ACC112 (cell line): ENCODE measurements at regions not wholly inside any gene's neighbourhood (a gene's known extent, or its start where the extent isn't known, plus 50 kb on each side); places are given as distances from the start of the nearest gene placed in this dataset.

Experiments
- H2AFZ ChIP-seq: fragments of 200-600 bp; sonication (generic); one replicate; pipeline ENCODE4 v1.6.0; 2017; ENCODE audit warnings: antibody characterized with exemption, low read length; ENCODE audit not compliant: unreplicated experiment
- H3K27ac ChIP-seq: fragments of 200-600 bp; sonication (generic); 2 replicates; pipeline ENCODE4 v1.5.1; 2014; ENCODE audit warnings: low read depth, mild to moderate bottlenecking, antibody characterized with exemption, low read length, moderate library complexity
- H3K27me3 ChIP-seq: fragments of 200-600 bp; sonication (generic); 2 replicates; pipeline ENCODE4 v1.6.1; 2014; ENCODE audit warnings: mild to moderate bottlenecking, antibody characterized with exemption, low read length, moderate library complexity, mixed read lengths; ENCODE audit not compliant: insufficient read depth
- H3K36me3 ChIP-seq: fragments of 200-600 bp; sonication (generic); 2 replicates; pipeline ENCODE4 v1.6.1; 2016; ENCODE audit warnings: mild to moderate bottlenecking, antibody characterized with exemption, low read length, moderate library complexity, mixed read lengths; ENCODE audit not compliant: insufficient read depth
- H3K4me1 ChIP-seq: fragments of 200-600 bp; sonication (generic); one replicate; pipeline ENCODE4 v1.6.1; 2016; ENCODE audit warnings: low read length, mixed read lengths; ENCODE audit not compliant: insufficient read depth, unreplicated experiment, control insufficient read depth
- H3K4me3 ChIP-seq: fragments of 200-600 bp; sonication (generic); 2 replicates; pipeline ENCODE4 v1.5.1; 2014; ENCODE audit warnings: mild to moderate bottlenecking, low read depth, low read length
- H3K79me2 ChIP-seq: fragments of 200-600 bp; sonication (generic); one replicate; pipeline ENCODE4 v1.6.0; 2016; ENCODE audit warnings: low read length; ENCODE audit not compliant: control insufficient read depth, unreplicated experiment, insufficient read depth

- Histone ChIP-seq H2AFZ (no peak overlapping the region), H3K4me1 (no peaks in the 10 kb centered on the region), H3K27me3 (no peaks in the 10 kb centered on the region), H3K27ac (no peak overlapping the region), H3K36me3 (no peaks in the 10 kb centered on the region), H3K4me3 (no peak overlapping the region), H3K79me2 (no peaks in the 10 kb centered on the region)
These were observed 421.8 kb downstream of the HNRNPD start for GRCh38 chr4:81951891-81952455.

- no peaks in the 10 kb centered on the region for H3K36me3 ChIP-seq
- H3K4me1 ChIP-seq = no peaks in the 10 kb centered on the region
- no peaks in the 10 kb centered on the region for H3K27me3 ChIP-seq
- no peak overlapping the region for H2AFZ ChIP-seq
- no peaks in the 10 kb centered on the region for H3K79me2 ChIP-seq
- H3K4me3 ChIP-seq = no peak overlapping the region
- no peak overlapping the region for H3K27ac ChIP-seq
These were observed 426.8 kb downstream of the HNRNPD start for GRCh38 chr4:81946996-81947395.

GRCh38 chr4:81930506-81931238 is 443.1 kb downstream of the HNRNPD start:
- H3K27me3 ChIP-seq = no peaks in the 10 kb centered on the region
- H3K36me3 ChIP-seq = no peaks in the 10 kb centered on the region
- no peaks in the 10 kb centered on the region for H3K4me1 ChIP-seq
- H3K79me2 ChIP-seq = no peaks in the 10 kb centered on the region
- H3K4me3 ChIP-seq = no peak overlapping the region
- H2AFZ ChIP-seq = no peak overlapping the region
- H3K27ac ChIP-seq = no peak overlapping the region

- Histone ChIP-seq H3K36me3 (no peaks in the 10 kb centered on the region), H3K4me3 (no peak overlapping the region), H3K27me3 (0 out of 2 replicates have a peak, but pooled peaks cover 10% of the 10 kb centered on the region), H3K27ac (no peak overlapping the region), H2AFZ (no peak overlapping the region), H3K79me2 (no peaks in the 10 kb centered on the region), H3K4me1 (no peaks in the 10 kb centered on the region)
These were observed 450.7 kb downstream of the HNRNPD start for GRCh38 chr4:81923140-81923539.

- Histone ChIP-seq H3K36me3 (no peaks in the 10 kb centered on the region), H2AFZ (no peak overlapping the region), H3K4me3 (no peak overlapping the region), H3K79me2 (no peaks in the 10 kb centered on the region), H3K27ac (no peak overlapping the region), H3K27me3 (peaks cover 16% of the 10 kb centered on the region; the same call in 1 of the 2 replicates), H3K4me1 (no peaks in the 10 kb centered on the region)
These were observed 450.6 kb upstream of the RASGEF1B start for GRCh38 chr4:81922313-81922712.

GRCh38 chr4:81921751-81922159 is 450.0 kb upstream of the RASGEF1B start:
- Histone ChIP-seq H3K27ac (no peak overlapping the region), H3K4me1 (no peaks in the 10 kb centered on the region), H2AFZ (no peak overlapping the region), H3K79me2 (no peaks in the 10 kb centered on the region), H3K36me3 (no peaks in the 10 kb centered on the region), H3K27me3 (peaks cover 16% of the 10 kb centered on the region; the same call in 1 of the 2 replicates), H3K4me3 (no peak overlapping the region)

GRCh38 chr4:81919810-81920209 is 448.1 kb upstream of the RASGEF1B start:
- H3K36me3 ChIP-seq = no peaks in the 10 kb centered on the region
- no peak overlapping the region for H3K4me3 ChIP-seq
- peaks cover 22% of the 10 kb centered on the region; the same call in 1 of the 2 replicates for H3K27me3 ChIP-seq
- H3K4me1 ChIP-seq = no peaks in the 10 kb centered on the region
- no peaks in the 10 kb centered on the region for H3K79me2 ChIP-seq
- no peak overlapping the region for H3K27ac ChIP-seq
- H2AFZ ChIP-seq = no peak overlapping the region

- H3K36me3 ChIP-seq = no peaks in the 10 kb centered on the region
- H3K4me3 ChIP-seq = no peak overlapping the region
- H2AFZ ChIP-seq = no peak overlapping the region
- no peaks in the 10 kb centered on the region for H3K79me2 ChIP-seq
- H3K4me1 ChIP-seq = no peaks in the 10 kb centered on the region
- no peak overlapping the region for H3K27ac ChIP-seq
- H3K27me3 ChIP-seq = peaks cover 24% of the 10 kb centered on the region
These were observed 447.5 kb upstream of the RASGEF1B start for GRCh38 chr4:81919223-81919622.

GRCh38 chr4:81915430-81915829 is 443.7 kb upstream of the RASGEF1B start:
- H3K4me3 ChIP-seq = no peak overlapping the region
- H3K36me3 ChIP-seq = no peaks in the 10 kb centered on the region
- H3K27me3 ChIP-seq = peaks cover 23% of the 10 kb centered on the region
- no peak overlapping the region for H2AFZ ChIP-seq
- H3K79me2 ChIP-seq = no peaks in the 10 kb centered on the region
- no peaks in the 10 kb centered on the region for H3K4me1 ChIP-seq
- H3K27ac ChIP-seq = no peak overlapping the region

GRCh38 chr4:81914623-81915022 is 442.9 kb upstream of the RASGEF1B start:
- H3K4me3 ChIP-seq = no peak overlapping the region
- peaks cover 23% of the 10 kb centered on the region for H3K27me3 ChIP-seq
- no peaks in the 10 kb centered on the region for H3K4me1 ChIP-seq
- H2AFZ ChIP-seq = no peak overlapping the region
- H3K79me2 ChIP-seq = no peaks in the 10 kb centered on the region
- no peaks in the 10 kb centered on the region for H3K36me3 ChIP-seq
- H3K27ac ChIP-seq = no peak overlapping the region

GRCh38 chr4:81913427-81913879 is 441.7 kb upstream of the RASGEF1B start:
- Histone ChIP-seq H3K4me1 (no peaks in the 10 kb centered on the region), H3K4me3 (no peak overlapping the region), H3K27ac (no peak overlapping the region), H2AFZ (no peak overlapping the region), H3K27me3 (peaks cover 19% of the 10 kb centered on the region), H3K79me2 (no peaks in the 10 kb centered on the region), H3K36me3 (no peaks in the 10 kb centered on the region)
